GM23248 (cell line): ENCODE measurements at regions not wholly inside any gene's neighbourhood (a gene's known extent, or its start where the extent isn't known, plus 50 kb on each side); places are given as distances from the start of the nearest gene placed in this dataset.

ENCODE experiments used
- DNase-seq: peaks from one replicate; pipeline ENCODE4 v3.0.0-alpha.2; 2015
- H2AFZ ChIP-seq: fragments of 200-600 bp; sonication (generic); 2 replicates; pipeline ENCODE4 v1.6.1; 2016; ENCODE audit warnings: antibody characterized with exemption
- H3F3A ChIP-seq: fragments of 200-600 bp; sonication (generic); 2 replicates; pipeline ENCODE4 v1.6.1; 2016; ENCODE audit warnings: mild to moderate bottlenecking, antibody characterized with exemption, mixed run types; ENCODE audit not compliant: insufficient read depth
- H3K27ac ChIP-seq: fragments of 200-600 bp; sonication (generic); 2 replicates; pipeline ENCODE4 v1.5.1; 2016; ENCODE audit warnings: mild to moderate bottlenecking
- H3K27me3 ChIP-seq: fragments of 200-600 bp; sonication (generic); replicated peaks from 2 replicates; pipeline ENCODE4 v1.6.1; 2016; ENCODE audit warnings: mild to moderate bottlenecking; ENCODE audit not compliant: insufficient read depth
- H3K36me3 ChIP-seq: fragments of 200-600 bp; sonication (generic); 2 replicates; pipeline ENCODE4 v1.6.1; 2016; ENCODE audit warnings: low read depth, mild to moderate bottlenecking
- H3K4me1 ChIP-seq: fragments of 200-600 bp; sonication (generic); 2 replicates; pipeline ENCODE4 v1.6.1; 2016; ENCODE audit warnings: mild to moderate bottlenecking; ENCODE audit not compliant: insufficient read depth
- H3K4me2 ChIP-seq: fragments of 200-600 bp; sonication (generic); one replicate; pipeline ENCODE4 v1.6.1; 2016; ENCODE audit warnings: mild to moderate bottlenecking; ENCODE audit not compliant: unreplicated experiment
- H3K4me3 ChIP-seq: fragments of 200-600 bp; sonication (generic); 2 replicates; pipeline ENCODE4 v1.5.1; 2016; ENCODE audit warnings: mild to moderate bottlenecking
- H3K79me2 ChIP-seq: fragments of 200-600 bp; sonication (generic); 2 replicates; pipeline ENCODE4 v1.6.1; 2016; ENCODE audit warnings: mild to moderate bottlenecking; ENCODE audit not compliant: insufficient read depth
- H3K9ac ChIP-seq: fragments of 200-600 bp; sonication (generic); 2 replicates; pipeline ENCODE4 v1.6.1; 2016; ENCODE audit warnings: mild to moderate bottlenecking
- H3K9me2 ChIP-seq: fragments of 200-600 bp; sonication (generic); 2 replicates; pipeline ENCODE4 v1.6.1; 2016; ENCODE audit warnings: mixed run types, mild to moderate bottlenecking, moderate library complexity; ENCODE audit not compliant: insufficient read depth
- H3K9me3 ChIP-seq: fragments of 200-600 bp; sonication (generic); one replicate; pipeline ENCODE4 v1.6.1; 2017; ENCODE audit warnings: low read depth
- H4K20me1 ChIP-seq: fragments of 200-600 bp; sonication (generic); 2 replicates; pipeline ENCODE4 v1.6.0; 2016; ENCODE audit not compliant: insufficient read depth
- EZH2 ChIP-seq: fragments of 200-600 bp; sonication (generic); IDR thresholded peaks from 2 replicates; pipeline ENCODE4 v1.6.1; 2018; ENCODE audit warnings: antibody characterized with exemption, mild to moderate bottlenecking; ENCODE audit not compliant: insufficient read depth, poor library complexity, severe bottlenecking
- EZH2phosphoT487 ChIP-seq: fragments of 200-600 bp; sonication (generic); IDR thresholded peaks from 2 replicates; pipeline ENCODE4 v1.6.1; 2018; ENCODE audit warnings: antibody characterized with exemption, moderate library complexity, mild to moderate bottlenecking, low read depth; ENCODE audit not compliant: insufficient read depth
- WGBS, 2 experiments: methylation state at CpG; one replicate each; pipeline ENCODE4 v1.1.6; 2015 to 2017; ENCODE audit warnings: low lambda C conversion rate in 2 of 2, low coverage in 1 of 2; ENCODE audit errors: missing lambda C conversion rate in 2 of 2; 5-methylcytosine and 5-hydroxymethylcytosine counted together
- in situ Hi-C: fragments of 300-500 bp; cut with MboI; formaldehyde crosslinking; loops from 2 replicates; pipeline ENCODE4 v1.15.0; 2020

DNA sequence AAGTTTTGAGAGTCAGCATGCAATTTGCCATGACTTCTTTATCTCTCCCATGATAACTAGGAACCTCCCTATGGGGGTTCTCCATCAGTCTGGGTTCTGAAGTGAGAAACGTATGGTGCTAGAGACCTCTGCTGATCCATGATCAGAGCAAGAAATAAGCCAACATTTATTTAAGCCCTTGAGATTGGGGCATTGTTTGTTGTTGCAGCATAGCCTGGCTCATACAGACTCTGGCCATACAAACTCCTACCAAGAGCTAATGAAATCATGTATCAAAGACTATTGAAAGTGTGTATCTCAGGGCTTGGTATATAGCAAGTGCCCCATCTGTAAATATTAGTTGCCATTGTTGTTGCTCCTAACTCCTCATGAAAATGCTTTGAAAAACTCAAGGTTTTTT is 233.9 kb downstream of the MAF start:
- Histone ChIP-seq H3K4me1 (no peaks in the 10 kb centered on the region), H3K4me3 (no peak overlapping the region), H3K9me3 (no peaks in the 10 kb centered on the region), H3K9me2 (no peaks in the 10 kb centered on the region), H3K36me3 (no peaks in the 10 kb centered on the region), H3K27me3 (no peaks in the 10 kb centered on the region), H3F3A (no peaks in the 10 kb centered on the region), H3K9ac (no peak overlapping the region), H4K20me1 (no peaks in the 10 kb centered on the region), H3K79me2 (no peaks in the 10 kb centered on the region), H3K4me2 (no peak overlapping the region), H3K27ac (no peak overlapping the region), H2AFZ (no peak overlapping the region)
- in situ Hi-C loops: no loop called here
- no peak for TF ChIP-seq EZH2phosphoT487
- TF ChIP-seq EZH2: no peak
- WGBS, 2 experiments: 25 to 27% methylated on average over 1 of the region's 1 CpG
- DNase-seq: no peak

DNA sequence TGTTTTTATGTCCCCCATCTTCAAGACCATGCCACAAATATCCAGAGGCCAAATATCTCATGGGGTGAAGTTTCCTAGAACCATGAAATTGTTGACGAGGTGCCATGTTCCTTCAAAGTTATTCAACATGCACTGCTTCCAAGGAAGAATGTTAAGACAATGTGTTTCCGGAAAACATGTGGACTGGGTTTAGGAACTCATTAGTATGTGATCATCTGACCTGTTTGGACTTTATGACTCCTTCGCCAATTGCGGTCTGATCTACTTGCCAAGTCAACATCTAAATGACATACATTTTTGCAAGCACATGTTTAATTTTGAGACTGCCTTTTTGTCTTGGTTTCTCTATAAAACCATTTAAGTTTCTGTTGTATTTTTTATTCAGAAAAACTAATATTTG is 234.8 kb downstream of the MAF start:
- no peaks in the 10 kb centered on the region for H3K4me1 ChIP-seq
- TF ChIP-seq EZH2: no peak
- TF ChIP-seq EZH2phosphoT487: no peak
- no peaks in the 10 kb centered on the region for H3F3A ChIP-seq
- H3K79me2 ChIP-seq: no peaks in the 10 kb centered on the region
- no peaks in the 10 kb centered on the region for H3K27me3 ChIP-seq
- H3K9me2 ChIP-seq: no peaks in the 10 kb centered on the region
- H3K9me3 ChIP-seq: no peaks in the 10 kb centered on the region
- no peak overlapping the region for H3K9ac ChIP-seq
- in situ Hi-C loops: no loop called here
- no peak overlapping the region for H3K4me3 ChIP-seq
- H3K36me3 ChIP-seq: no peaks in the 10 kb centered on the region
- H3K4me2 ChIP-seq: no peak overlapping the region
- no peak overlapping the region for H2AFZ ChIP-seq
- no peak for DNase-seq
- H3K27ac ChIP-seq: no peak overlapping the region
- no peaks in the 10 kb centered on the region for H4K20me1 ChIP-seq
- WGBS, 2 experiments: 0 to 4% methylated on average over 4 of the region's 4 CpGs

DNA sequence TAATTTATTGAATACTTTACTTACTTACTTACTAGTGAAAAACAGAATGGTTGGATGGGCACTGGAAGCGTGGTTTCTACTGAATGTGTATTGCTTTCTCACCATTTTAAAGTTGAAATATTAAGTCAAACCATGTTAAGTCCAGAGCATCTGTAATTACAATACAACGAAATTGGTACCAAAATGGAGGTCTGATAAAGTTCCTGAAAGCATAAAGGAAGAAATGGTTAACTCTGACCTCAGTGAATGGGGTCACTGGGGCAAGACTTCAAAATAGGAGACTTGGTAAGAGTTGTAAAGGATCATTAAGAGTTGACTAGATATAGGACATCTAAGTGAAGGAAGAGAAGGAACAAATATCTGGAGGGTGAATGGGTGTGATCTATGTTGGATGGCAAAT is 237.1 kb downstream of the MAF start:
- Histone ChIP-seq H4K20me1 (no peaks in the 10 kb centered on the region), H3K4me1 (no peaks in the 10 kb centered on the region), H3F3A (no peaks in the 10 kb centered on the region), H3K79me2 (no peaks in the 10 kb centered on the region), H3K9me3 (no peaks in the 10 kb centered on the region), H3K9me2 (no peaks in the 10 kb centered on the region), H3K4me2 (no peak overlapping the region), H2AFZ (no peak overlapping the region), H3K36me3 (no peaks in the 10 kb centered on the region), H3K27ac (no peak overlapping the region), H3K9ac (no peak overlapping the region), H3K27me3 (no peaks in the 10 kb centered on the region), H3K4me3 (no peak overlapping the region)
- WGBS, 2 experiments: 21 to 28% methylated on average over 2 of the region's 2 CpGs
- in situ Hi-C loops: no loop called here
- DNase-seq: no peak
- no peak for TF ChIP-seq EZH2
- no peak for TF ChIP-seq EZH2phosphoT487

DNA sequence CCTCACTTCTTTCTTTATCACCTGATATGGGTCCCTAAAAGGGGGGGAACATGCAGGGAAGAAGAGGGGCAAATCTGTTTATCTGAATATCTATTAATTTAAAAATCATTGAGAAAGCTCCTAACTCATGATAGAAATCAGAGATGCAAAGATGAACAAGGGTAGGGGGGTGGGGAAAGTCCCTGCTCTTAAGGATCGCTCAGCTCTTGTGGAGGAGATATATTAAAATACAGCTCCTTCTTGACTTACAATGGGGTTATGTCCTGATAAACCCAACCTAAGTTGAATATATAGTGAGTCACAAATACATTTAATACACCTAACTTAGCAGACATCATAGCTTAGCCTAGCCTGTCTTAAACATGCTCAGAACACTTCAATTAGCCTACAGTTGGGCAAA is 237.5 kb downstream of the MAF start:
- no peak overlapping the region for H3K27ac ChIP-seq
- H3K27me3 ChIP-seq: no peaks in the 10 kb centered on the region
- H3K79me2 ChIP-seq: no peaks in the 10 kb centered on the region
- H3K4me3 ChIP-seq: no peak overlapping the region
- DNase-seq: no peak
- H3K9ac ChIP-seq: no peak overlapping the region
- H3K4me1 ChIP-seq: no peaks in the 10 kb centered on the region
- H3F3A ChIP-seq: no peaks in the 10 kb centered on the region
- TF ChIP-seq EZH2: no peak
- WGBS, 2 experiments: 62 to 67% methylated on average over 1 of the region's 1 CpG
- no peaks in the 10 kb centered on the region for H3K36me3 ChIP-seq
- H3K9me2 ChIP-seq: no peaks in the 10 kb centered on the region
- H3K9me3 ChIP-seq: no peaks in the 10 kb centered on the region
- no peak overlapping the region for H3K4me2 ChIP-seq
- H2AFZ ChIP-seq: no peak overlapping the region
- in situ Hi-C loops: no loop called here
- H4K20me1 ChIP-seq: no peaks in the 10 kb centered on the region

DNA sequence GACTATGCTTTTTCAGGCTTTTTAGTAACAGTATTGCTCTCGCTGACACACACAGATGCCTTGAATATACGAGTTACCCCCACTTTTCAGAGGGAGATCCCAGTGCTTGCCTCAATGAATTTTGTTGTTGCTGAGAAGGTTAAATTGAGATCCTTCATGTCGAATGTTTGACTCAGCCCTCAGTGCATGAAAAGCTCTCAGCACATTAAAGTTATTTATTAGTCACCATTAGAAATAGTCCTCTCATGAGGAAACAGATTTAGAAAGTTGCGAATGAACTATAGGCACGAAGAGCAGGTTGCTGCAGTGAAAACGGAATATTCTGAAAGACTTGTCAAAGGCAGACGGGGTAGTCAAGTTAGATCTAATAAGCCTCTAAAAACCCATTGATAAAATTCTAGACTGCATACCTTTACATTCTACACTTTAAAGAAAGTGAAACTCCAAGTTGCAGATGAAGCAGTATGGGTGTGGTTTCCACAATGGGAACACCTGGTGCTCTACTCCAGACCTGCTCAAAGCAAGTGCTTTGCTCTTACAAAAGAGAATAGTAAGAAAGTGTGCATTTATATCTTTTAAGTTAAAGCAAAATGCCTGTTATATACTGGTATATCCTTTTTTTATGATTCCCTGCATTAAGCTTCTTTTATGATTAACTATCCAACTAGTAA is 238.1 kb downstream of the MAF start:
- H3K27me3 ChIP-seq: no peaks in the 10 kb centered on the region
- H3K4me2 ChIP-seq: no peak overlapping the region
- no peaks in the 10 kb centered on the region for H3K4me1 ChIP-seq
- H3K4me3 ChIP-seq: no peak overlapping the region
- no peaks in the 10 kb centered on the region for H3K9me3 ChIP-seq
- no peaks in the 10 kb centered on the region for H3F3A ChIP-seq
- no peaks in the 10 kb centered on the region for H3K9me2 ChIP-seq
- no peak overlapping the region for H3K9ac ChIP-seq
- no peaks in the 10 kb centered on the region for H3K36me3 ChIP-seq
- no peak overlapping the region for H2AFZ ChIP-seq
- H4K20me1 ChIP-seq: no peaks in the 10 kb centered on the region
- WGBS, 2 experiments: 63% methylated on average over 7 of the region's 7 CpGs
- no peaks in the 10 kb centered on the region for H3K79me2 ChIP-seq
- no peak for TF ChIP-seq EZH2phosphoT487
- no peak for TF ChIP-seq EZH2
- no peak for DNase-seq
- in situ Hi-C loops: no loop called here
- no peak overlapping the region for H3K27ac ChIP-seq
